GM23338 (cell line): ENCODE measurements at regions not wholly inside any gene's neighbourhood (a gene's known extent, or its start where the extent isn't known, plus 50 kb on each side); places are given as distances from the start of the nearest gene placed in this dataset.
A peak's percentile ranks its signal among the peaks of the same experiment; 100 is the strongest.
"Not testable (repeated sequence)": the region's sequence is repeated elsewhere in the genome, so short reads cannot be mapped to it uniquely, and the experiment has no call there.

Experiments
- ATAC-seq: fragments of 200-7000 bp; cut with Tn5 transposase; 3 replicates; pipeline ENCODE4 v1.9.1; 2020
- DNase-seq: peaks from one replicate; pipeline ENCODE4 v3.0.0-alpha.2; 2015; ENCODE audit warnings: low spot score
- H2AFZ ChIP-seq: fragments of 200-600 bp; sonication (generic); 2 replicates; pipeline ENCODE4 v1.8.0; 2016; ENCODE audit warnings: antibody characterized with exemption, mild to moderate bottlenecking, moderate library complexity
- H3F3A ChIP-seq: fragments of 200-600 bp; sonication (generic); replicated peaks from 2 replicates; pipeline ENCODE4 v1.8.0; 2017; ENCODE audit warnings: antibody characterized with exemption, mixed run types, low read depth
- H3K27ac ChIP-seq: fragments of 200-600 bp; sonication (generic); 2 replicates; pipeline ENCODE4 v1.6.1; 2016; ENCODE audit warnings: low read depth
- H3K27me3 ChIP-seq: fragments of 200-600 bp; sonication (generic); 2 replicates; pipeline ENCODE4 v1.8.0; 2016; ENCODE audit warnings: mild to moderate bottlenecking, mixed run types, moderate library complexity; ENCODE audit not compliant: insufficient read depth
- H3K36me3 ChIP-seq: fragments of 200-600 bp; sonication (generic); 2 replicates; pipeline ENCODE4 v1.8.0; 2016; ENCODE audit warnings: mild to moderate bottlenecking; ENCODE audit not compliant: insufficient read depth
- H3K4me1 ChIP-seq: fragments of 200-600 bp; sonication (generic); 2 replicates; pipeline ENCODE4 v1.8.0; 2016; ENCODE audit warnings: mild to moderate bottlenecking, moderate library complexity; ENCODE audit not compliant: insufficient read depth
- H3K4me2 ChIP-seq: fragments of 200-600 bp; sonication (generic); 2 replicates; pipeline ENCODE4 v1.7.1; 2017; ENCODE audit warnings: mixed run types
- H3K4me3 ChIP-seq: fragments of 200-600 bp; sonication (generic); 2 replicates; pipeline ENCODE4 v1.6.1; 2016; ENCODE audit warnings: mixed run types
- H3K79me2 ChIP-seq: fragments of 200-600 bp; sonication (generic); replicated peaks from 2 replicates; pipeline ENCODE4 v1.8.0; 2017; ENCODE audit warnings: mild to moderate bottlenecking; ENCODE audit not compliant: insufficient read depth
- H3K9me2 ChIP-seq: fragments of 200-600 bp; sonication (generic); 2 replicates; pipeline ENCODE4 v1.8.0; 2017; ENCODE audit not compliant: insufficient read depth
- H4K20me1 ChIP-seq: fragments of 200-600 bp; sonication (generic); replicated peaks from 2 replicates; pipeline ENCODE4 v1.8.0; 2017; ENCODE audit warnings: mild to moderate bottlenecking; ENCODE audit not compliant: insufficient read depth
- H3K27ac Mint-ChIP-seq: 2 replicates; pipeline ENCODE4 v1.8.0; 2020; ENCODE audit warnings: inconsistent platforms, mild to moderate bottlenecking, moderate library complexity, mixed read lengths
- H3K27me3 Mint-ChIP-seq: 3 replicates; pipeline ENCODE4 v1.8.0; 2022; ENCODE audit warnings: low read depth, mild to moderate bottlenecking, moderate library complexity, mixed read lengths, inconsistent platforms; ENCODE audit not compliant: insufficient read depth, poor library complexity
- H3K36me3 Mint-ChIP-seq: 3 replicates; pipeline ENCODE4 v1.8.0; 2021; ENCODE audit warnings: low read depth, mild to moderate bottlenecking, inconsistent platforms, moderate library complexity, mixed read lengths
- H3K4me1 Mint-ChIP-seq: 3 replicates; pipeline ENCODE4 v1.8.0; 2020; ENCODE audit warnings: mild to moderate bottlenecking, inconsistent platforms, mixed read lengths
- H3K4me3 Mint-ChIP-seq: 3 replicates; pipeline ENCODE4 v1.8.0; 2021; ENCODE audit warnings: moderate library complexity, mild to moderate bottlenecking, inconsistent platforms, mixed read lengths
- H3K9me3 Mint-ChIP-seq: 3 replicates; pipeline ENCODE4 v1.8.0; 2020; ENCODE audit warnings: moderate library complexity, mild to moderate bottlenecking, inconsistent platforms, mixed read lengths
- CREB1 ChIP-seq: fragments of 250-450 bp; sonication (Bioruptor Pico); IDR thresholded peaks from 2 replicates; pipeline ENCODE4 v1.5.0; 2020; ENCODE audit warnings: low read depth, mild to moderate bottlenecking, moderate library complexity
- EZH2 ChIP-seq: fragments of 200-600 bp; sonication (generic); IDR thresholded peaks from one replicate; pipeline ENCODE4 v1.8.0; 2017; ENCODE audit warnings: antibody characterized with exemption, mild to moderate bottlenecking, low read depth; ENCODE audit not compliant: unreplicated experiment
- ZNF114 ChIP-seq: fragments of 250-450 bp; sonication (Bioruptor Pico); IDR thresholded peaks from 2 replicates; pipeline ENCODE4 v1.5.0; 2020; ENCODE audit warnings: mild to moderate bottlenecking, moderate library complexity
- TF ChIP-seq, protein P1 (sequence below): IDR thresholded peaks from one replicate; pipeline ENCODE4 v1.6.1; 2018; ENCODE audit warnings: antibody characterized with exemption; ENCODE audit not compliant: unreplicated experiment
- TF ChIP-seq, protein P2 (sequence below), 2 experiments: fragments of 200-600 bp in 1 of 2; sonication (generic) in 1 of 2; conservative IDR thresholded peaks; 2 replicates each; pipeline versions ENCODE4 v1.5.1 to v1.6.1; 2016 to 2017; ENCODE audit warnings: antibody characterized with exemption in 2 of 2, low read depth in 2 of 2, mild to moderate bottlenecking in 2 of 2, moderate library complexity in 1 of 2

DNA sequence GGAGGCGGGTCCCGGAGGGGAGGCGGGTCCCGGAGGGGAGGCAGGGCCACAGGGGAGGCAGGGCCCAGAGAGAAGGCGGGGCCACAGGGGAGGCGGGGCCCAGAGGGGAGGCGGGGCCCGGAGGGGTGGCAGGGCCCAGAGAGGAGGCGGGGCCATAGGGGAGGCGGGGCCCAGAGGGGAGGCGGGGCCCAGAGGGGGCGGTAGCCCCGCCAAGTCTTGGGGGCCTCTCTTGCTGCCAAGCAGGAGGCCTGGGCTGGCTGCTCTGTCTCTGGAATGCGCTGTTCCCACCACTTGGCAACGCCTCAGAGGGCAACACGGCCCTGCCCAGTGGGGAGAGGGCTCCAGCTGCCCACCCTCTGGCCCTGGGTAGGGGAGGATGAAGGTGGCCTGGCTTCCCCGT is 80.5 kb downstream of the YTHDF1 start:
- Histone ChIP-seq H2AFZ (no peak overlapping the region), H3K4me2 (no peak overlapping the region), H3K4me3 (no peak overlapping the region), H3K9me2 (no peaks in the 10 kb centered on the region), H3K36me3 (no peaks in the 10 kb centered on the region), H3K27ac (no peak overlapping the region), H3K4me1 (peaks cover 8% of the 10 kb centered on the region; the same call in 1 of the 2 replicates), H4K20me1 (no peaks in the 10 kb centered on the region), H3K79me2 (no peaks in the 10 kb centered on the region), H3F3A (0 out of 2 replicates have a peak, but pooled peaks cover 8% of the 10 kb centered on the region), H3K27me3 (no peaks in the 10 kb centered on the region)
- peak; percentile 56 for ATAC-seq
- no peaks in the 10 kb centered on the region for H3K9me3 Mint-ChIP-seq
- H3K36me3 Mint-ChIP-seq: no peaks in the 10 kb centered on the region; the same call in 2 of the 3 replicates
- TF ChIP-seq EZH2 (no peak), CREB1 (CRISPR knock-in tag) (no peak), ZNF114 (CRISPR knock-in tag) (no peak)
- TF ChIP-seq, protein P1, sequence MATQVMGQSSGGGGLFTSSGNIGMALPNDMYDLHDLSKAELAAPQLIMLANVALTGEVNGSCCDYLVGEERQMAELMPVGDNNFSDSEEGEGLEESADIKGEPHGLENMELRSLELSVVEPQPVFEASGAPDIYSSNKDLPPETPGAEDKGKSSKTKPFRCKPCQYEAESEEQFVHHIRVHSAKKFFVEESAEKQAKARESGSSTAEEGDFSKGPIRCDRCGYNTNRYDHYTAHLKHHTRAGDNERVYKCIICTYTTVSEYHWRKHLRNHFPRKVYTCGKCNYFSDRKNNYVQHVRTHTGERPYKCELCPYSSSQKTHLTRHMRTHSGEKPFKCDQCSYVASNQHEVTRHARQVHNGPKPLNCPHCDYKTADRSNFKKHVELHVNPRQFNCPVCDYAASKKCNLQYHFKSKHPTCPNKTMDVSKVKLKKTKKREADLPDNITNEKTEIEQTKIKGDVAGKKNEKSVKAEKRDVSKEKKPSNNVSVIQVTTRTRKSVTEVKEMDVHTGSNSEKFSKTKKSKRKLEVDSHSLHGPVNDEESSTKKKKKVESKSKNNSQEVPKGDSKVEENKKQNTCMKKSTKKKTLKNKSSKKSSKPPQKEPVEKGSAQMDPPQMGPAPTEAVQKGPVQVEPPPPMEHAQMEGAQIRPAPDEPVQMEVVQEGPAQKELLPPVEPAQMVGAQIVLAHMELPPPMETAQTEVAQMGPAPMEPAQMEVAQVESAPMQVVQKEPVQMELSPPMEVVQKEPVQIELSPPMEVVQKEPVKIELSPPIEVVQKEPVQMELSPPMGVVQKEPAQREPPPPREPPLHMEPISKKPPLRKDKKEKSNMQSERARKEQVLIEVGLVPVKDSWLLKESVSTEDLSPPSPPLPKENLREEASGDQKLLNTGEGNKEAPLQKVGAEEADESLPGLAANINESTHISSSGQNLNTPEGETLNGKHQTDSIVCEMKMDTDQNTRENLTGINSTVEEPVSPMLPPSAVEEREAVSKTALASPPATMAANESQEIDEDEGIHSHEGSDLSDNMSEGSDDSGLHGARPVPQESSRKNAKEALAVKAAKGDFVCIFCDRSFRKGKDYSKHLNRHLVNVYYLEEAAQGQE: no peak
- TF ChIP-seq, protein P2, sequence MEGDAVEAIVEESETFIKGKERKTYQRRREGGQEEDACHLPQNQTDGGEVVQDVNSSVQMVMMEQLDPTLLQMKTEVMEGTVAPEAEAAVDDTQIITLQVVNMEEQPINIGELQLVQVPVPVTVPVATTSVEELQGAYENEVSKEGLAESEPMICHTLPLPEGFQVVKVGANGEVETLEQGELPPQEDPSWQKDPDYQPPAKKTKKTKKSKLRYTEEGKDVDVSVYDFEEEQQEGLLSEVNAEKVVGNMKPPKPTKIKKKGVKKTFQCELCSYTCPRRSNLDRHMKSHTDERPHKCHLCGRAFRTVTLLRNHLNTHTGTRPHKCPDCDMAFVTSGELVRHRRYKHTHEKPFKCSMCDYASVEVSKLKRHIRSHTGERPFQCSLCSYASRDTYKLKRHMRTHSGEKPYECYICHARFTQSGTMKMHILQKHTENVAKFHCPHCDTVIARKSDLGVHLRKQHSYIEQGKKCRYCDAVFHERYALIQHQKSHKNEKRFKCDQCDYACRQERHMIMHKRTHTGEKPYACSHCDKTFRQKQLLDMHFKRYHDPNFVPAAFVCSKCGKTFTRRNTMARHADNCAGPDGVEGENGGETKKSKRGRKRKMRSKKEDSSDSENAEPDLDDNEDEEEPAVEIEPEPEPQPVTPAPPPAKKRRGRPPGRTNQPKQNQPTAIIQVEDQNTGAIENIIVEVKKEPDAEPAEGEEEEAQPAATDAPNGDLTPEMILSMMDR (conservative IDR thresholded peaks at IDR 0.05; ENCODE audit: low read depth in 2 of 2): no peak
- DNase-seq: peak; percentile 60
- H3K27ac Mint-ChIP-seq: no peak overlapping the region
- peaks cover 1% of the 10 kb centered on the region for H3K27me3 Mint-ChIP-seq
- H3K4me3 Mint-ChIP-seq: no peak overlapping the region
- H3K4me1 Mint-ChIP-seq: peaks cover 2% of the 10 kb centered on the region

DNA sequence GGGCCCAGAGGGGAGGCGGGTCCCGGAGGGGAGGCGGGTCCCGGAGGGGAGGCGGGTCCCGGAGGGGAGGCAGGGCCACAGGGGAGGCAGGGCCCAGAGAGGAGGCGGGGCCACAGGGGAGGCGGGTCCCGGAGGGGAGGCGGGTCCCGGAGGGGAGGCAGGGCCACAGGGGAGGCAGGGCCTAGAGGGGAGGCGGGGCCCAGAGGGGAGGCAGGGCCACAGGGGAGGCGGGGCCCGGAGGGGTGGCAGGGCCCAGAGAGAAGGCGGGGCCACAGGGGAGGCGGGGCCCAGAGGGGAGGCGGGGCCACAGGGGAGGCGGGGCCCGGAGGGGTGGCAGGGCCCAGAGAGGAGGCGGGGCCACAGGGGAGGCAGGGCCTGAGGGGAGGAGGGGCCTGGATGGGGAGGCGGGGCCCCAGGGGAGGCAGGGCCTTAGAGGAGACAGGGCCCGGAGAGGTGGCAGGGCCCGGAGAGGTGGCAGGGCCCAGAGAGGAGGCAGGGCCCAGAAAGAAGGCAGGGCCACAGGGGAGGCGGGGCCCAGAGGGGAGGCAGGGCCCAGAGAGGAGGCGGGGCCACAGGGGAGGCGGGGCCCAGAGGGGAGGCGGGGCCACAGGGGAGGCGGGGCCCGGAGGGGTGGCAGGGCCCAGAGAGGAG is 81.1 kb downstream of the YTHDF1 start:
- ATAC-seq: peak; percentile 15
- not testable (repeated sequence) for H3K79me2 ChIP-seq, H3K4me3 ChIP-seq, H3K9me2 ChIP-seq, H3K27me3 Mint-ChIP-seq, H3K27ac Mint-ChIP-seq, H2AFZ ChIP-seq, H3K27me3 ChIP-seq, DNase-seq, H4K20me1 ChIP-seq, H3K4me1 Mint-ChIP-seq, H3F3A ChIP-seq, H3K36me3 Mint-ChIP-seq, H3K36me3 ChIP-seq, H3K4me3 Mint-ChIP-seq, H3K4me2 ChIP-seq, H3K9me3 Mint-ChIP-seq, H3K27ac ChIP-seq, H3K4me1 ChIP-seq
